ENCODE measurements at regions not wholly inside any gene's neighbourhood (a gene's known extent, or its start where the extent isn't known, plus 50 kb on each side); places are given as distances from the start of the nearest gene placed in this dataset.
"Not testable (repeated sequence)": the region's sequence is repeated elsewhere in the genome, so short reads cannot be mapped to it uniquely, and the experiment has no call there.

- no peak for DNase-seq
Observed at GRCh38 chr17:31798205-31798724, 60.8 kb downstream of the COPRS start.

- DNase-seq: not testable (repeated sequence)
Observed at GRCh38 chr17:31795941-31796340, 63.1 kb downstream of the COPRS start.

DNA sequence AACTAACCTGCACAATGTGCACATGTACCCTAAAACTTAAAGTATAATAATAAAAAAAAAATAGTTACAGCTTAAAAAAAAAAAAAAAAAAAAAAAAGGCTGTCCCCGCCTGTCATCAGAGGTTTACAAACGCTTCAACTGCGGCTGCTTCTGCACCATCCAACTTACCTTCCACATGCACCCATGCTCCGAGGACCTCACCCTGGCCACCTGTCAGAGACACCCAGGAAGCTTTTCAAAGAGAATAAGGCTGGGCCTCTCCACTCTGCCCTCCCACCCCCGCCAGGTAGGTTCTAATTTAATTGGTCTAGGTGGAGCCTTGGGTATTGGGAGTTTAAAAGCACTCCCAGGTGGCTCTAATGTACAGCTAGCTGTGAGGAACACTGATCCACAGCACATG is 64.9 kb downstream of the COPRS start:
- DNase-seq: no peak

DNA sequence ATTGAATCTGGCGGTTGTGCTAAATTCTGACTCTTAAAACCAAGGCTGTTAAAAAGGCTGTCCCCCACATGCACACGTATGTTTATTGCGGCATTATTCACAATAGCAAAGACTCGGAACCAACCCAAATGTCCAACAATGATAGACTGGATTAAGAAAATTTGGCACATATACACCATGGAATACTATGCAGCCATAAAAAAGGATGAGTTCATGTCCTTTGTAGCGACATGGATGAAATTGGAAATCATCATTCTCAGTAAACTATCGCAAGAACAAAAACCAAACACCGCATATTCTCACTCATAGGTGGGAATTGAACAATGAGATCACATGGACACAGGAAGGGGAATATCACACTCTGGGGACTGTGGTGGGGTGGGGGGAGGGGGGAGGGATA is 65.4 kb downstream of the COPRS start:
- DNase-seq: not testable (repeated sequence)

DNA sequence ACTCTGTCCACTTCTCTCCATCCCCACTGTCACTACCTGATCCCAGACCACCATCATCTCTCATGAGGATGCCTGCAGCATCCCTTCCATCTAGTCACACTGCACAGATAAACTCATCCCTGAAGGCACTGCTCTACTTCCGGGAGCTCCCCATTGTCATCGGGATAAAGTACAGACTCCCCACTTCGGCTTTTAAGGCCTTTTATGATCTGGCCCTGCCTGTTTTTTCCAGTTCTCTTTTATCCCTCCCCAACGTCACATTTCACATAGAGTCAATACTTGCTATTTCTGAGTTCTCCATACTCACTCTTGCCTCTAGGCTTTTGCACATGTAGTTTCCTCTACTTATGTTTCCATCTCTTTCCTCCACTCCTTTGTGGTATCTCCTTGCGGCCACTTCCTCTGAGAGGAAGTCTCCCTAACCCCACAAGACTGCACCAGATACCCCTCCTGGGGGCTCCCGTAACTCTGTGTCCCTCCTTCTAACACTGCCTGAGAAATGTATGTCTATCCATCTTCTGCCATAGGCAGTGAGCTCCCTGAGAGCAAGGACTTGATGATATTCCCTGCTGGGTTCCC is 66.9 kb downstream of the COPRS start:
- DNase-seq: no peak

DNA sequence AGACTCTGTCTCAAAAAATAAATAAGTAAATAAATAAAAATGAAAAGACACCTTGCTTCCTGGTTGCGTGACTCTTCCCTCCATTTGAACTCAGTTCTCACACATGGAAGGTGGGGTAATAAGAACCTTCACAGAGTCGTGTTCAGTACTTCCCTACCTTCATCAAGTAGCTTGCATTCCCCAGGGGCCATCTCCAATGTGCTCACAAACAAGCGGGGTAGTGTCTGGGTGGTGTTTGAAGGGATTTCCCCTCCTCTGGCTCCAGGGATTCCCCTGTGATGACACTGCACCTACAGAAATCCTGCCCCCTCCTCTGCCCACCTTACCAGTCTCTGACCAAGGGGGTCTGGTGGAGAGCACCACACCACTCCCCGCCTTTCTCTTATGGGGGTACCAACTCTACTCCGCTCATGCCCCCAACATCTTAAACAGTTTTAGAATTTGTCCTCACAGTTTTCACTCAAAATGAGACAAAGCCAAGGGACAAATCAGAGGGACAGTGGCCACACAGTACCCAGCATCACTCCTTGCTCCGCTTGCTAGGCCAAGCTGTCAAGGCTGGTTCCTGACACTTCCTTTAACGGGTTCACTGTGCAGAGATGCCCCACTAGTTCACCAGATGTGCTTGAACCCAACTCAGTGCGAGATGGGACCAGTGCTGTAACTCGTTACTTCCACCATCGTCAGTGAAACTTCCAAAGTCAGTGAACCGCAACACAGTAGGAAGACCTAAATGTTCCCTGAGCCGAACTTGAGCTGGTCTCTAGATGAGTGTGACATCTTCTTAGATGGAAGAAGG is 69.1 kb downstream of the COPRS start:
- no peak for DNase-seq

- DNase-seq: no peak
Observed at GRCh38 chr17:31788956-31789355, 70.1 kb downstream of the COPRS start.

DNA sequence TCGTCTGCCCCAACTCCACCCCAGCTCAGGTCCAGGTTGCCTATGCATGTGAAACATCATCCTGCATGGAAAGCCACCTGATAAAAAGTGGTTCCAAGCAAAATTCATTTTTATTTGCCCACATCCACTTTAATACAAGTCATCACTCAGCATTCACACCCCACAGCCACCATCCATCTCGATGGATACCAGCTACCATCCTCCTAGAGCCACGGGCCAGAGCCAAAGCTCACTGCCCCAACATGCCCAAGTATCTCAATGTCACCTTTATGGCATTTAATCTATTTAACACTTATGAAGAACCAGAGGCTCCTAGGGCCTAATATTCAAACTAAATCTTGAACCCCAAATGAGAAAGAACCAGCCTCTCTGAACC is 70.5 kb downstream of the COPRS start:
- DNase-seq: no peak

GRCh38 chr17:31787857-31788570 is 71.0 kb downstream of the COPRS start:
- DNase-seq: no peak

- no peak for DNase-seq
Observed at GRCh38 chr17:31786796-31787481, 72.1 kb downstream of the COPRS start.

- DNase-seq: no peak
Observed at GRCh38 chr17:31780483-31780882, 78.6 kb downstream of the COPRS start.

DNA sequence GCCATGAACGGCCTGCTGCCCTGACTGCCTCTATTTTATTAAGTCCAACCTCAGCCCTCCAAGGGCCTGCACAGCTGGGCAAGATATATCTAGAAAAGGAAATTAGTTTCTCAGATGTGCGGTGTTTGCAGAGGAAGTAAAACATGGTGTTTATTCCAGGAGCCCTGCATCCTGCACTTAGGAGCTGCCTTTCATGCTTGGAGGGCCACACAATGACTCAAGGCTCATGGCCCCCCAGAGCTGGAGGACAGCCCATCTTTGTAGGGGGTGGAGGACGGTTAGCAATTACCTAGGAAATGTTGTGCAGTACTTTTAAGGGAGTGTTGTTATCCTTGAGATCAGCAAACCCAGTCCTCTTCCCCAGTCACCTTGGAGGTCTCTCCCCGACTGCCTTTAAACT is 80.5 kb downstream of the COPRS start:
- no peak for DNase-seq

- DNase-seq: not testable (repeated sequence)
Observed at GRCh38 chr17:31771328-31771727, 87.7 kb downstream of the COPRS start.

DNA sequence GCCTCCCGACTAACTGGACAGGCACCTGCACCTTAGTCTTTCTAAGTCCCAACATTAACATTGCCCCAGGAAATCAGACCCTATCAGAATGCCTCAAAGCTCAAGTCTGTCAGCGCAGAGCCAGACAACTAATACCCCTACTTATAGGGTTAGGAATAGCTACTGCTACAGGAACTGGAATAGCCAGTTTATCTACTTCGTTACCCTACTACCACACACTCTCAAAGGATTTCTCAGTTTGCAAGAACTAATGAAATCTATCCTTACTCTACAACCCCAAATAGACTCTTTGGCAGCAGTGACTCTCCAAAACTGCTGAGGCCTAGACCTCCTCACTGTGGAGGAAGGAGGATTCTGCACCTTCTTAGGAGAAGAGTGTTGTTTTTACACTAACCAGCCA is 88.5 kb downstream of the COPRS start:
- DNase-seq: not testable (repeated sequence)

- DNase-seq: not testable (repeated sequence)
Observed at GRCh38 chr17:31761836-31762510, 97.1 kb downstream of the COPRS start.

GRCh38 chr17:31758646-31759045 is 100.4 kb downstream of the COPRS start:
- no peak for DNase-seq

DNA sequence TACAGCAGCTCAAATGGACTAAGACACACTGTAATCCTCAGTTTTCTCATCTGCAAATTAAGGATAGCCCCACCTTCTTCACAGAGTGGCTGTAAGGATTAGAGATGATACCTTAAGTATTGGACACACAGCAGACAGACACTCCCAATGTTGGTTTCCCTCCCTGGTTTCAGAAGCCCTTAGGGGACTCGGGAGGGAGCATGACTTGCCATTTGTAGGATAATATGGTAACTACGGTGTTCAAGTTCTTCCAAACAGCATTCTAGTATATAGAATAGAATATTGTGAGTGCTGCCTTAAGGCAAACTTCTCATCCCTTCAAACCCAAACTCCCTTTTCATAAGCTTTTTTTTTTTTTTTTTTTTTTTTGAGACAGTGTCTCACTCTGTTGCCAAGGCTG is 101.9 kb downstream of the COPRS start:
- no peak for DNase-seq

DNA sequence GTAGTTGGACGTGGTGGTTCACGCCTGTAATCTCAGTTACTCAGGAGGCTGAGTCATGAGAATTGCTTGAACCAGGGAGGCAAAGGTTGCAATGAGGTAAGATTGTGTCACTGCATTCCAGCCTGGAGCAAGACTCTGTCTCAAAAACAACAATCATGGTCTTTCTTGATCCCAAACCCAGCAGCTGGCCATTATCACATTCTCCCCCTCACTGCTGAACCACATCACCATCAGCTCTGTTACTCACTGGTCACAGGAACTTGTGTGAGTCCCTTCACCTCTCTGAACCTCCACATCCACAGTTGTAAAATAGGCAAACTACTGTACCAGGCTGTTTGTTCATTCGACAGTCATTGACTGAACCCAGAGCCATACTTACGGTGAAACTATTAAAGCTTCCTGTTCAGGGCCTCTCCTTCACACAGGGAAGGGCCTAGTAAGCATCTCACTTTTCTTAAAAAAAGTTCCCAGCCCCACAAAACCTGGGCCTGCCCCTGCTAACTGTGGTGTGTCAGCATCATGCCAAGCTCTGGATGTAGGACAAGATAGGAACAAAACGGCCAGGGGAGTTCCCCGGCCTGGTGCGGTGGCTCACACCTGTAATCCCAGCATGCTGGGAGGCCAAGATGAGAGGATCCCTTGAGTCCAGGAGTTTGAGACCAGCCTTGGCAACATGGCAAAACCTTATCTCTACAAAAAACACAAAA is 104.7 kb downstream of the COPRS start:
- no peak for DNase-seq

- no peak for DNase-seq
Observed at GRCh38 chr17:31753011-31753410, 106.0 kb downstream of the COPRS start.

DNA sequence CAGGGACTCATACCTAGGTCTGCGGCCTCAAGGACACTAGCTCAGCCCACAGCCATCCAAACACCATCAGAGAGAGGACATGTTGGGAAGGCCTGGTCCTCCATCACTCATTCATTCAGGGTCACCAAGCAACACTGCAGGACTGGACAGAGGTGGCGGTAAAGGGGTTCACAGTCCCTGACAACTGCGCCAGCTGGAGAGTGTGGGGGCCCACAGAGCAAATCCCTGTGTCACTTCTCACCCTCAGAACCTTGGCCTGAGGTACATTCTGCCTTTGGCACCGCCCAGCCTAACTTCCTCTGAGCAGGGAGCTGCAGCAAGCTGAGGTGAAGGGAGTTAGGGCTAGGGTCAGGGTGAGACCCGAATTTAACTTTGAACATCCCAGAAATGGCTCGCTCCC is 106.5 kb downstream of the COPRS start:
- DNase-seq: no peak

DNA sequence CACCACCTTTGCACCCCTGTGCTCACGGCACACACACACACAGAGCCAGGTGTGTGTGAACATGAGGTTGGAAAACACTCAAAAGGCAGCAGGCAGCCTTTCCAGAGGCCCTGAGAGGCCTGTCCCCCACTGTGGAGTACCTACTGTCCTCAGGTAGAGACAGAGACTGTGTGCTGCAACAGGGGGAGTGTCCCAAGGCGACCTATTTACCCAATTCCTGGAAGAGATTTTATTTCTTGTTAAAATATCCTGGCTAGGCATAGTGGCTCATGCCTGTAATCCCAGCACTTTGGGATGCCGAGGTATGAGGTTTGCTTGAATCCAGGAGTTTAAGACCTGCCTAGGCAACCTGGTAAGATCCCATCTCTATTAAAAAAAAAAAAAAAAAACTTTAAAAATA is 108.5 kb downstream of the COPRS start:
- DNase-seq: no peak

DNA sequence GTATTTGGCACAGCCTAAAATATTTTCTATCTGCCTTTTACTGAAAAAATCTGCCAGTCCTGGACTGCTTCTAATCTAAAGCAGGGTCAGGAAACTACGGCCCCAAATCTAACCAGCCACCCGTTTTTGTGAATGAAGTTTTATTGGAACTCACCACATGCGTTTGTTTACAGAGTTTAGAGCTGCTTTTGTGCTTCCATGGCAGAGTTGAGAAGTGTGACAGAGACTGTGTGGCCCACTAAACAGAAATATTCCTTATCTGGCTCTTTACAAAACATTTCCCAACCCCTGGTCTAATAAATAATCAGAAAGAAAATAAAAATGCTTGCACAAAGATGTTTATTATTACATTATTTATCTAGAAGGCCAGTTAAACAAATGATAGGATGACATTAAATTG is 110.2 kb downstream of the COPRS start:
- no peak for DNase-seq

Measured in left hindlimb (tissue), 1 donor.